ENCODE measurements at regions not wholly inside any gene's neighbourhood (a gene's known extent, or its start where the extent isn't known, plus 50 kb on each side); places are given as distances from the start of the nearest gene placed in this dataset.

GRCh38 chr2:239889641-239890121, 135.5 kb downstream of the NDUFA10 start:
- no peak for TF ChIP-seq GATA2 (IDR thresholded peaks at IDR 0.05; ENCODE audit: low read depth, low read length)
- no peak for TF ChIP-seq GATA3 (IDR thresholded peaks at IDR 0.05; ENCODE audit: low read depth, low read length)

All from SH-SY5Y (cell line).